ENCODE measurements at regions not wholly inside any gene's neighbourhood (a gene's known extent, or its start where the extent isn't known, plus 50 kb on each side); places are given as distances from the start of the nearest gene placed in this dataset.

- DNase-seq = no peak
Measured at GRCh38 chr12:20967756-20968155, 157.3 kb downstream of the SLCO1B3 start.

GRCh38 chr12:20969766-20970165 is 159.3 kb downstream of the SLCO1B3 start:
- DNase-seq = no peak

GRCh38 chr12:20985399-20985798 is 145.6 kb upstream of the SLCO1B1 start:
- no peak for DNase-seq

GRCh38 chr12:21001778-21002177 is 129.2 kb upstream of the SLCO1B1 start:
- DNase-seq = no peak

- DNase-seq = no peak
Measured at GRCh38 chr12:21025656-21026055, 105.3 kb upstream of the SLCO1B1 start.

GRCh38 chr12:21026302-21026701 is 104.7 kb upstream of the SLCO1B1 start:
- DNase-seq = no peak

- DNase-seq = no peak
Measured at GRCh38 chr12:21054334-21054733, 76.7 kb upstream of the SLCO1B1 start.

GRCh38 chr12:21065845-21066244 is 65.1 kb upstream of the SLCO1B1 start:
- DNase-seq = no peak

GRCh38 chr12:21073129-21073528 is 57.9 kb upstream of the SLCO1B1 start:
- no peak for DNase-seq

- peak in 1 of 3 donors; percentile 38 for DNase-seq
Measured at GRCh38 chr12:21073822-21074460, 57.1 kb upstream of the SLCO1B1 start.

Data from muscle of back (tissue), 3 donors.